Activated CD8-positive, alpha-beta T cell treated with anti-CD3 and anti-CD28 coated beads for 36 hours (primary cell): ENCODE measurements at regions not wholly inside any gene's neighbourhood (a gene's known extent, or its start where the extent isn't known, plus 50 kb on each side); places are given as distances from the start of the nearest gene placed in this dataset.
"Not testable (repeated sequence)": the region's sequence is repeated elsewhere in the genome, so short reads cannot be mapped to it uniquely, and the experiment has no call there.

Experiments used
- ATAC-seq: fragments of 200-7000 bp; cut with Tn5 transposase; one replicate; pipeline ENCODE4 v1.10.0; 2021; ENCODE audit warnings: mild to moderate bottlenecking, moderate library complexity
- CTCF ChIA-PET: fragments of 350-600 bp; sonication (Branson Sonifier 250); formaldehyde crosslinking; loops from one replicate; lab custom pipeline; 2021; ENCODE audit warnings: antibody characterized with exemption; lab: Charles Lee
- POLR2A ChIA-PET: fragments of 350-600 bp; sonication (Branson Sonifier 250); formaldehyde crosslinking; loops from one replicate; lab custom pipeline; 2021; ENCODE audit warnings: antibody characterized with exemption; lab: Charles Lee
- DNase-seq: peaks from one replicate; pipeline ENCODE4 v3.0.0-alpha.2; 2020
- H3K27ac Mint-ChIP-seq: one replicate; pipeline ENCODE4 v1.8.0; 2021; ENCODE audit warnings: mild to moderate bottlenecking, mixed read lengths
- H3K27me3 Mint-ChIP-seq: one replicate; pipeline ENCODE4 v1.8.0; 2021; ENCODE audit warnings: mixed read lengths
- H3K36me3 Mint-ChIP-seq: one replicate; pipeline ENCODE4 v1.8.0; 2021; ENCODE audit warnings: low read depth, mixed read lengths
- H3K4me1 Mint-ChIP-seq: one replicate; pipeline ENCODE4 v1.8.0; 2021; ENCODE audit warnings: low read depth, mixed read lengths
- H3K4me3 Mint-ChIP-seq: one replicate; pipeline ENCODE4 v1.8.0; 2021; ENCODE audit warnings: mild to moderate bottlenecking, moderate library complexity, mixed read lengths
- H3K9me3 Mint-ChIP-seq: one replicate; pipeline ENCODE4 v1.8.0; 2021; ENCODE audit warnings: mixed read lengths
- CTCF ChIP-seq: fragments of 200-600 bp; IDR thresholded peaks from one replicate; pipeline ENCODE4 v1.8.0; 2022; ENCODE audit warnings: antibody characterized with exemption, mild to moderate bottlenecking
- intact Hi-C: fragments of 100-400 bp; cut with micrococcal nuclease; formaldehyde crosslinking; loops from one replicate; pipeline ENCODE4 v1.10.0; 2022

GRCh38 chr4:154164931-154165839, 326.4 kb downstream of the DCHS2 start:
- POLR2A ChIA-PET: no interaction called here
- Mint-ChIP-seq H3K4me1 (peaks cover 12% of the 10 kb centered on the region), H3K9me3 (no peaks in the 10 kb centered on the region), H3K27ac (peak overlapping the region; percentile 45), H3K27me3 (peaks cover 17% of the 10 kb centered on the region), H3K4me3 (no peak overlapping the region), H3K36me3 (no peaks in the 10 kb centered on the region)
- no peak for TF ChIP-seq CTCF
- intact Hi-C loops: no loop called here
- CTCF ChIA-PET: interaction anchor here (0.9 kb wide), 1 partner anchor 10 kb away, joined by 3 read pairs; no protein-coding TSS in a partner anchor
- ATAC-seq (peak; percentile 87), DNase-seq (peak; percentile 59)

GRCh38 chr4:154160519-154161301, 330.9 kb downstream of the DCHS2 start:
- no peak for DNase-seq
- H3K27me3 Mint-ChIP-seq: peaks cover 26% of the 10 kb centered on the region
- no peaks in the 10 kb centered on the region for H3K36me3 Mint-ChIP-seq
- CTCF ChIA-PET: no interaction called here
- intact Hi-C loops: no loop called here
- TF ChIP-seq CTCF: no peak
- H3K4me1 Mint-ChIP-seq: peaks cover 9% of the 10 kb centered on the region
- POLR2A ChIA-PET: no interaction called here
- ATAC-seq: no peak
- H3K9me3 Mint-ChIP-seq: no peaks in the 10 kb centered on the region
- H3K27ac Mint-ChIP-seq: no peak overlapping the region
- no peak overlapping the region for H3K4me3 Mint-ChIP-seq

GRCh38 chr4:154158361-154159155, 333.0 kb downstream of the DCHS2 start:
- no peak for ATAC-seq

GRCh38 chr4:154152546-154152945, 339.1 kb downstream of the DCHS2 start:
- peaks cover 3% of the 10 kb centered on the region for H3K27me3 Mint-ChIP-seq
- ChIA-PET POLR2A (no interaction called here), CTCF (no interaction called here)
- intact Hi-C loops: no loop called here
- no peak overlapping the region for H3K27ac Mint-ChIP-seq
- DNase-seq (no peak), ATAC-seq (no peak)
- no peaks in the 10 kb centered on the region for H3K9me3 Mint-ChIP-seq
- no peaks in the 10 kb centered on the region for H3K36me3 Mint-ChIP-seq
- H3K4me3 Mint-ChIP-seq: no peak overlapping the region
- H3K4me1 Mint-ChIP-seq: no peaks in the 10 kb centered on the region
- TF ChIP-seq CTCF: no peak

More at GRCh38 chr4:154158361-154159155, 333.0 kb downstream of the DCHS2 start:
- intact Hi-C loops: no loop called here
- Mint-ChIP-seq H3K36me3 (no peaks in the 10 kb centered on the region), H3K4me1 (no peaks in the 10 kb centered on the region), H3K27ac (no peak overlapping the region), H3K4me3 (no peak overlapping the region), H3K27me3 (peaks cover 26% of the 10 kb centered on the region), H3K9me3 (no peaks in the 10 kb centered on the region)
- no peak for TF ChIP-seq CTCF
- ChIA-PET POLR2A (no interaction called here), CTCF (no interaction called here)
- no peak for DNase-seq

- H3K27ac Mint-ChIP-seq, H3K9me3 Mint-ChIP-seq, POLR2A ChIA-PET, H3K4me3 Mint-ChIP-seq, H3K4me1 Mint-ChIP-seq, ATAC-seq, H3K36me3 Mint-ChIP-seq, DNase-seq, H3K27me3 Mint-ChIP-seq, intact Hi-C loops, CTCF ChIA-PET: not testable (repeated sequence)
These were observed 342.4 kb downstream of the DCHS2 start for GRCh38 chr4:154149236-154149635.
